ENCODE measurements at regions not wholly inside any gene's neighbourhood (a gene's known extent, or its start where the extent isn't known, plus 50 kb on each side); places are given as distances from the start of the nearest gene placed in this dataset.

DNA sequence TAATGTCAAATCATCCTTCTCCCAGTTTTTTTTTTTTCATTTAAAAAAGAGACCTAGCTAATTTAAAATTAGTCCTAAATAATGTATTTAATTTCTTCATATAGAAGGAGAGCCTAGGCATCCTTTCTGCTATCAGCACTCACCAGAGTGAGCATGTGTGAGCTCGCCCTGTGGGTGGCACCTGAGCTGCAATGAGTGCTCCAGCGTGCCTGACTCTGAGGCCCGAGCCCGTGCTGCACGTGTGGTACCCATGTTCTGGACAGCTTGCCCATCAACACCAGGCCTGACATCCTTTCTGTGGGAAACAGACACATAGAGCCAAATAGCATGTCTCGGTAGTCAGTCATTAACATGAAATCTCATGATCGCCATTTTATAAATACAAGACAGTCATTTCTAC lies 381.4 kb downstream of the DTWD2 start:
- no peak overlapping the region for H2BK15ac ChIP-seq (ENCODE audit: low read depth, low read length)
- H2AFZ ChIP-seq (ENCODE audit: low read length) = no peak overlapping the region
- Mint-ChIP-seq H3K36me3 (ENCODE audit: insufficient read depth in 1 of 3, low read depth in 3 of 3) (no peaks in the 10 kb centered on the region; a peak in 1 of 7 replicates), H3K27me3 (ENCODE audit: low read depth) (no peaks in the 10 kb centered on the region), H3K4me1 (peaks cover 2 to 3% of the 10 kb centered on the region in 2 experiments; a peak in 3 of 4 replicates), H3K9me3 (no peaks in the 10 kb centered on the region), H3K4me3 (no peak overlapping the region), H3K27ac (no peak overlapping the region)
- H4K8ac ChIP-seq (replicated peaks; ENCODE audit: insufficient read length, low read depth, low read length) = no peak overlapping the region
- no peak overlapping the region for H3K14ac ChIP-seq (ENCODE audit: insufficient read depth, low read length)
- H3K27me3 ChIP-seq (ENCODE audit: insufficient read depth, low read length) = no peaks in the 10 kb centered on the region
- no peak overlapping the region for H3K9ac ChIP-seq (ENCODE audit: extremely low read depth, insufficient read length, low read length)
- H2AK5ac ChIP-seq (ENCODE audit: insufficient read length, low read length) = no peak overlapping the region
- no peaks in the 10 kb centered on the region for H3K23me2 ChIP-seq (ENCODE audit: insufficient read length, low read depth, low read length, poor library complexity, severe bottlenecking)
- H3T11ph ChIP-seq (ENCODE audit: low read length) = no peak overlapping the region
- no peak for DNase-seq
- H3K79me1 ChIP-seq (ENCODE audit: insufficient read depth, low read depth, low read length, poor library complexity, severe bottlenecking) = no peaks in the 10 kb centered on the region
- H2BK5ac ChIP-seq (ENCODE audit: insufficient read length, low read length) = no peak overlapping the region
- no peaks in the 10 kb centered on the region for H3K9me3 ChIP-seq (ENCODE audit: control insufficient read depth, low read depth, low read length)
- no peak for TF ChIP-seq CTCF (conservative IDR thresholded peaks at IDR 0.05)
- no CpG with 5 or more reads among the region's 7 CpGs for WGBS (ENCODE audit: extremely low coverage, insufficient read length, low lambda C conversion rate)
- H3K18ac ChIP-seq (ENCODE audit: insufficient read length, low read depth, low read length) = no peak overlapping the region
- H2BK20ac ChIP-seq (ENCODE audit: low read depth, low read length, poor library complexity, severe bottlenecking) = no peak overlapping the region
- no peak overlapping the region for H3K27ac ChIP-seq (ENCODE audit: insufficient read length, low read depth, low read length)
- H3K56ac ChIP-seq (ENCODE audit: insufficient read length, low read depth, low read length) = no peak overlapping the region
- no peaks in the 10 kb centered on the region for H3K79me2 ChIP-seq (ENCODE audit: insufficient read depth, low read length)
- H4K20me1 ChIP-seq (ENCODE audit: control insufficient read depth, insufficient read depth, insufficient read length) = no peaks in the 10 kb centered on the region
- no peak overlapping the region for H3K4me2 ChIP-seq (ENCODE audit: insufficient read depth, insufficient read length, low read length)
- no peak overlapping the region for H3K23ac ChIP-seq (ENCODE audit: insufficient read length, low read depth, low read length)
- no peak overlapping the region for H4K91ac ChIP-seq (ENCODE audit: insufficient read length, low read depth, low read length)
- no peak overlapping the region for H3K4ac ChIP-seq (ENCODE audit: low read depth, low read length)
- H2BK120ac ChIP-seq (ENCODE audit: low read depth, low read length, poor library complexity, severe bottlenecking) = no peak overlapping the region
- H3K4me1 ChIP-seq (ENCODE audit: insufficient read depth, low read length) = no peaks in the 10 kb centered on the region
- no peak overlapping the region for H4K5ac ChIP-seq (ENCODE audit: insufficient read length, low read depth, low read length)
- H2BK12ac ChIP-seq (ENCODE audit: insufficient read length, low read depth, low read length) = no peak overlapping the region
